GM23338 (cell line): ENCODE measurements at regions not wholly inside any gene's neighbourhood (a gene's known extent, or its start where the extent isn't known, plus 50 kb on each side); places are given as distances from the start of the nearest gene placed in this dataset.

Experiments
- ATAC-seq: fragments of 200-7000 bp; cut with Tn5 transposase; 3 replicates; pipeline ENCODE4 v1.9.1; 2020
- DNase-seq: peaks from one replicate; pipeline ENCODE4 v3.0.0-alpha.2; 2015; ENCODE audit warnings: low spot score
- H2AFZ ChIP-seq: fragments of 200-600 bp; sonication (generic); 2 replicates; pipeline ENCODE4 v1.8.0; 2016; ENCODE audit warnings: antibody characterized with exemption, mild to moderate bottlenecking, moderate library complexity
- H3F3A ChIP-seq: fragments of 200-600 bp; sonication (generic); replicated peaks from 2 replicates; pipeline ENCODE4 v1.8.0; 2017; ENCODE audit warnings: antibody characterized with exemption, mixed run types, low read depth
- H3K27ac ChIP-seq: fragments of 200-600 bp; sonication (generic); 2 replicates; pipeline ENCODE4 v1.6.1; 2016; ENCODE audit warnings: low read depth
- H3K27me3 ChIP-seq: fragments of 200-600 bp; sonication (generic); 2 replicates; pipeline ENCODE4 v1.8.0; 2016; ENCODE audit warnings: mild to moderate bottlenecking, mixed run types, moderate library complexity; ENCODE audit not compliant: insufficient read depth
- H3K36me3 ChIP-seq: fragments of 200-600 bp; sonication (generic); 2 replicates; pipeline ENCODE4 v1.8.0; 2016; ENCODE audit warnings: mild to moderate bottlenecking; ENCODE audit not compliant: insufficient read depth
- H3K4me1 ChIP-seq: fragments of 200-600 bp; sonication (generic); 2 replicates; pipeline ENCODE4 v1.8.0; 2016; ENCODE audit warnings: mild to moderate bottlenecking, moderate library complexity; ENCODE audit not compliant: insufficient read depth
- H3K4me2 ChIP-seq: fragments of 200-600 bp; sonication (generic); 2 replicates; pipeline ENCODE4 v1.7.1; 2017; ENCODE audit warnings: mixed run types
- H3K4me3 ChIP-seq: fragments of 200-600 bp; sonication (generic); 2 replicates; pipeline ENCODE4 v1.6.1; 2016; ENCODE audit warnings: mixed run types
- H3K79me2 ChIP-seq: fragments of 200-600 bp; sonication (generic); replicated peaks from 2 replicates; pipeline ENCODE4 v1.8.0; 2017; ENCODE audit warnings: mild to moderate bottlenecking; ENCODE audit not compliant: insufficient read depth
- H3K9me2 ChIP-seq: fragments of 200-600 bp; sonication (generic); 2 replicates; pipeline ENCODE4 v1.8.0; 2017; ENCODE audit not compliant: insufficient read depth
- H4K20me1 ChIP-seq: fragments of 200-600 bp; sonication (generic); replicated peaks from 2 replicates; pipeline ENCODE4 v1.8.0; 2017; ENCODE audit warnings: mild to moderate bottlenecking; ENCODE audit not compliant: insufficient read depth
- H3K27ac Mint-ChIP-seq: 2 replicates; pipeline ENCODE4 v1.8.0; 2020; ENCODE audit warnings: inconsistent platforms, mild to moderate bottlenecking, moderate library complexity, mixed read lengths
- H3K27me3 Mint-ChIP-seq: 3 replicates; pipeline ENCODE4 v1.8.0; 2022; ENCODE audit warnings: low read depth, mild to moderate bottlenecking, moderate library complexity, mixed read lengths, inconsistent platforms; ENCODE audit not compliant: insufficient read depth, poor library complexity
- H3K36me3 Mint-ChIP-seq: 3 replicates; pipeline ENCODE4 v1.8.0; 2021; ENCODE audit warnings: low read depth, mild to moderate bottlenecking, inconsistent platforms, moderate library complexity, mixed read lengths
- H3K4me1 Mint-ChIP-seq: 3 replicates; pipeline ENCODE4 v1.8.0; 2020; ENCODE audit warnings: mild to moderate bottlenecking, inconsistent platforms, mixed read lengths
- H3K4me3 Mint-ChIP-seq: 3 replicates; pipeline ENCODE4 v1.8.0; 2021; ENCODE audit warnings: moderate library complexity, mild to moderate bottlenecking, inconsistent platforms, mixed read lengths
- H3K9me3 Mint-ChIP-seq: 3 replicates; pipeline ENCODE4 v1.8.0; 2020; ENCODE audit warnings: moderate library complexity, mild to moderate bottlenecking, inconsistent platforms, mixed read lengths
- CREB1 ChIP-seq: fragments of 250-450 bp; sonication (Bioruptor Pico); IDR thresholded peaks from 2 replicates; pipeline ENCODE4 v1.5.0; 2020; ENCODE audit warnings: low read depth, mild to moderate bottlenecking, moderate library complexity
- EZH2 ChIP-seq: fragments of 200-600 bp; sonication (generic); IDR thresholded peaks from one replicate; pipeline ENCODE4 v1.8.0; 2017; ENCODE audit warnings: antibody characterized with exemption, mild to moderate bottlenecking, low read depth; ENCODE audit not compliant: unreplicated experiment
- EZH2phosphoT487 ChIP-seq: fragments of 200-600 bp; sonication (generic); IDR thresholded peaks from one replicate; pipeline ENCODE4 v1.8.1; 2018; ENCODE audit warnings: antibody characterized with exemption; ENCODE audit not compliant: unreplicated experiment
- JUNB ChIP-seq: IDR thresholded peaks from one replicate; pipeline ENCODE4 v1.6.1; 2016; ENCODE audit warnings: antibody characterized with exemption; ENCODE audit not compliant: unreplicated experiment
- NANOG ChIP-seq: IDR thresholded peaks from 2 replicates; pipeline ENCODE4 v1.6.1; 2016; ENCODE audit warnings: antibody characterized with exemption, borderline replicate concordance
- POLR2AphosphoS5 ChIP-seq: IDR thresholded peaks from 2 replicates; pipeline ENCODE4 v1.6.1; 2016; ENCODE audit warnings: antibody characterized with exemption, low read depth
- STAT1 ChIP-seq: IDR thresholded peaks from one replicate; pipeline ENCODE4 v1.6.1; 2016; ENCODE audit warnings: antibody characterized with exemption; ENCODE audit not compliant: unreplicated experiment
- ZNF114 ChIP-seq: fragments of 250-450 bp; sonication (Bioruptor Pico); IDR thresholded peaks from 2 replicates; pipeline ENCODE4 v1.5.0; 2020; ENCODE audit warnings: mild to moderate bottlenecking, moderate library complexity
- ZNF331 ChIP-seq: fragments of 250-450 bp; sonication (Bioruptor Pico); IDR thresholded peaks from 2 replicates; pipeline ENCODE4 v1.5.0; 2020; ENCODE audit warnings: low read depth, mild to moderate bottlenecking, moderate library complexity
- TF ChIP-seq, protein P1 (sequence below): IDR thresholded peaks from one replicate; pipeline ENCODE4 v1.6.1; 2018; ENCODE audit warnings: antibody characterized with exemption; ENCODE audit not compliant: unreplicated experiment
- TF ChIP-seq, protein P2 (sequence below), 2 experiments: fragments of 200-600 bp in 1 of 2; sonication (generic) in 1 of 2; conservative IDR thresholded peaks; 2 replicates each; pipeline versions ENCODE4 v1.5.1 to v1.6.1; 2016 to 2017; ENCODE audit warnings: antibody characterized with exemption in 2 of 2, low read depth in 2 of 2, mild to moderate bottlenecking in 2 of 2, moderate library complexity in 1 of 2
- TF ChIP-seq, protein P3 (sequence below): IDR thresholded peaks from 2 replicates; pipeline ENCODE4 v1.6.1; 2016; ENCODE audit warnings: antibody characterized with exemption

DNA sequence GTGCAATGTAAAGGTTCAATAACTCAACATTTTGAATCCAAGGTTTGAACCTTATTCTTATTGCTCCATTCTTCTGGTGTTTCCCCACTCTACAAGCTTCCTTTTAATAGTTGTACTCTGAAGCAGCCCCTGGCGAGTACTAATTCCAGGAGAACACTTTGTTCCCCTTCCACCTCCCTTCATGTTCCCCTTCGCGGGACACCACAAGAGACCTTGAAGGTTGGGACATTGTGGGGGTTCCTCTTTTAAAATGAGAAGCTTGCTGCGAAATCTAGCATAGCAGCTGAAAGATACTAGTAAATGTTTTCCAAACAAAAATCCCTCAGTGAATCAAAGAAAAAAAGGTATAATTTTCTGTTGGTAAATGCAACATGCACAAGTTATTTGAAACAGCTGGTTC lies 626.3 kb upstream of the LRRC4C start (continued):
- TF ChIP-seq, protein P1, sequence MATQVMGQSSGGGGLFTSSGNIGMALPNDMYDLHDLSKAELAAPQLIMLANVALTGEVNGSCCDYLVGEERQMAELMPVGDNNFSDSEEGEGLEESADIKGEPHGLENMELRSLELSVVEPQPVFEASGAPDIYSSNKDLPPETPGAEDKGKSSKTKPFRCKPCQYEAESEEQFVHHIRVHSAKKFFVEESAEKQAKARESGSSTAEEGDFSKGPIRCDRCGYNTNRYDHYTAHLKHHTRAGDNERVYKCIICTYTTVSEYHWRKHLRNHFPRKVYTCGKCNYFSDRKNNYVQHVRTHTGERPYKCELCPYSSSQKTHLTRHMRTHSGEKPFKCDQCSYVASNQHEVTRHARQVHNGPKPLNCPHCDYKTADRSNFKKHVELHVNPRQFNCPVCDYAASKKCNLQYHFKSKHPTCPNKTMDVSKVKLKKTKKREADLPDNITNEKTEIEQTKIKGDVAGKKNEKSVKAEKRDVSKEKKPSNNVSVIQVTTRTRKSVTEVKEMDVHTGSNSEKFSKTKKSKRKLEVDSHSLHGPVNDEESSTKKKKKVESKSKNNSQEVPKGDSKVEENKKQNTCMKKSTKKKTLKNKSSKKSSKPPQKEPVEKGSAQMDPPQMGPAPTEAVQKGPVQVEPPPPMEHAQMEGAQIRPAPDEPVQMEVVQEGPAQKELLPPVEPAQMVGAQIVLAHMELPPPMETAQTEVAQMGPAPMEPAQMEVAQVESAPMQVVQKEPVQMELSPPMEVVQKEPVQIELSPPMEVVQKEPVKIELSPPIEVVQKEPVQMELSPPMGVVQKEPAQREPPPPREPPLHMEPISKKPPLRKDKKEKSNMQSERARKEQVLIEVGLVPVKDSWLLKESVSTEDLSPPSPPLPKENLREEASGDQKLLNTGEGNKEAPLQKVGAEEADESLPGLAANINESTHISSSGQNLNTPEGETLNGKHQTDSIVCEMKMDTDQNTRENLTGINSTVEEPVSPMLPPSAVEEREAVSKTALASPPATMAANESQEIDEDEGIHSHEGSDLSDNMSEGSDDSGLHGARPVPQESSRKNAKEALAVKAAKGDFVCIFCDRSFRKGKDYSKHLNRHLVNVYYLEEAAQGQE, result no peak
- no peak for TF ChIP-seq EZH2phosphoT487
- TF ChIP-seq EZH2, result no peak
- no peak for TF ChIP-seq NANOG
- TF ChIP-seq, protein P2, sequence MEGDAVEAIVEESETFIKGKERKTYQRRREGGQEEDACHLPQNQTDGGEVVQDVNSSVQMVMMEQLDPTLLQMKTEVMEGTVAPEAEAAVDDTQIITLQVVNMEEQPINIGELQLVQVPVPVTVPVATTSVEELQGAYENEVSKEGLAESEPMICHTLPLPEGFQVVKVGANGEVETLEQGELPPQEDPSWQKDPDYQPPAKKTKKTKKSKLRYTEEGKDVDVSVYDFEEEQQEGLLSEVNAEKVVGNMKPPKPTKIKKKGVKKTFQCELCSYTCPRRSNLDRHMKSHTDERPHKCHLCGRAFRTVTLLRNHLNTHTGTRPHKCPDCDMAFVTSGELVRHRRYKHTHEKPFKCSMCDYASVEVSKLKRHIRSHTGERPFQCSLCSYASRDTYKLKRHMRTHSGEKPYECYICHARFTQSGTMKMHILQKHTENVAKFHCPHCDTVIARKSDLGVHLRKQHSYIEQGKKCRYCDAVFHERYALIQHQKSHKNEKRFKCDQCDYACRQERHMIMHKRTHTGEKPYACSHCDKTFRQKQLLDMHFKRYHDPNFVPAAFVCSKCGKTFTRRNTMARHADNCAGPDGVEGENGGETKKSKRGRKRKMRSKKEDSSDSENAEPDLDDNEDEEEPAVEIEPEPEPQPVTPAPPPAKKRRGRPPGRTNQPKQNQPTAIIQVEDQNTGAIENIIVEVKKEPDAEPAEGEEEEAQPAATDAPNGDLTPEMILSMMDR (conservative IDR thresholded peaks at IDR 0.05; ENCODE audit: low read depth in 2 of 2), result no peak

DNA sequence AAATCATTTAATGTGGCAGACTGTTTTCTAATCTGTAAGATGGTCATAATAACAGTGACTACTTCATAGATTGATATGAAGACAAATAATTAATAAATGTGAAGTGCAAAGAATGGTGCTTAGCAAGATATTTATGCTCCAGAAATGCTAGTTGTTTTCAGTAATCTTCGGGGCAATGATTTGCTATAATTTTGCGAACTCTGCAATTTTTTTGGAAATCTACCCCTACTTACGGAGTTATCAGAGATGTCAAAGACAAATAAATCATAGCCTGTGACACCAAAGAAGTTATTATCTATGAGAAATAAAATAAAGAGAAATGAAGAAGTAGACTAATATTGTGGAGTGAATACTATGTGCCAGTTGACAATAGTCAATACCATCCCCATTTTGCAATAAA lies 634.1 kb upstream of the LRRC4C start:
- DNase-seq (no peak), ATAC-seq (no peak)
- peaks cover 8% of the 10 kb centered on the region; the same call in 1 of the 2 replicates for H3K4me1 ChIP-seq
- Mint-ChIP-seq H3K9me3 (peaks cover 78% of the 10 kb centered on the region), H3K27me3 (no peaks in the 10 kb centered on the region), H3K4me1 (no peaks in the 10 kb centered on the region; the same call in 2 of the 3 replicates), H3K27ac (no peak overlapping the region), H3K36me3 (peaks cover 14% of the 10 kb centered on the region), H3K4me3 (no peak overlapping the region)
- H3K79me2 ChIP-seq, result no peaks in the 10 kb centered on the region
- H3F3A ChIP-seq, result no peaks in the 10 kb centered on the region
- H3K4me2 ChIP-seq, result no peak overlapping the region
- H4K20me1 ChIP-seq, result no peaks in the 10 kb centered on the region
- peaks cover 19% of the 10 kb centered on the region for H3K9me2 ChIP-seq
- H2AFZ ChIP-seq, result no peak overlapping the region
- H3K27ac ChIP-seq, result no peak overlapping the region
- H3K27me3 ChIP-seq, result no peaks in the 10 kb centered on the region
- H3K4me3 ChIP-seq, result no peak overlapping the region
- H3K36me3 ChIP-seq, result no peaks in the 10 kb centered on the region
- TF ChIP-seq, protein P1, result no peak
- no peak for TF ChIP-seq CREB1 (CRISPR knock-in tag)
- TF ChIP-seq ZNF114 (CRISPR knock-in tag), result no peak
- no peak for TF ChIP-seq NANOG
- no peak for TF ChIP-seq JUNB
- no peak for TF ChIP-seq ZNF331 (CRISPR knock-in tag)
- TF ChIP-seq POLR2AphosphoS5, result no peak
- TF ChIP-seq, protein P3, sequence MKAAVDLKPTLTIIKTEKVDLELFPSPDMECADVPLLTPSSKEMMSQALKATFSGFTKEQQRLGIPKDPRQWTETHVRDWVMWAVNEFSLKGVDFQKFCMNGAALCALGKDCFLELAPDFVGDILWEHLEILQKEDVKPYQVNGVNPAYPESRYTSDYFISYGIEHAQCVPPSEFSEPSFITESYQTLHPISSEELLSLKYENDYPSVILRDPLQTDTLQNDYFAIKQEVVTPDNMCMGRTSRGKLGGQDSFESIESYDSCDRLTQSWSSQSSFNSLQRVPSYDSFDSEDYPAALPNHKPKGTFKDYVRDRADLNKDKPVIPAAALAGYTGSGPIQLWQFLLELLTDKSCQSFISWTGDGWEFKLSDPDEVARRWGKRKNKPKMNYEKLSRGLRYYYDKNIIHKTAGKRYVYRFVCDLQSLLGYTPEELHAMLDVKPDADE, result no peak
- no peak for TF ChIP-seq STAT1
- no peak for TF ChIP-seq EZH2
